Stomach (tissue), 4 donors: ENCODE measurements at regions not wholly inside any gene's neighbourhood (a gene's known extent, or its start where the extent isn't known, plus 50 kb on each side); places are given as distances from the start of the nearest gene placed in this dataset.

Experiments
- POLR2AphosphoS5 ChIP-seq, 3 donors: sonication (generic); formaldehyde crosslinking; IDR thresholded peaks; one replicate each; pipeline ENCODE4 v1.6.1; 2016; ENCODE audit warnings: antibody characterized with exemption in 3 of 3
- TF ChIP-seq, protein P1 (sequence below), 7 experiments: fragments of 450-650 bp in 4 of 7; fragments of 200-600 bp in 3 of 7; sonication (generic) in 3 of 7; IDR thresholded peaks; one replicate each; pipeline ENCODE4 v1.5.1; 2016 to 2019; ENCODE audit warnings: antibody characterized with exemption in 7 of 7, control low read depth in 2 of 7, mild to moderate bottlenecking in 1 of 7

DNA sequence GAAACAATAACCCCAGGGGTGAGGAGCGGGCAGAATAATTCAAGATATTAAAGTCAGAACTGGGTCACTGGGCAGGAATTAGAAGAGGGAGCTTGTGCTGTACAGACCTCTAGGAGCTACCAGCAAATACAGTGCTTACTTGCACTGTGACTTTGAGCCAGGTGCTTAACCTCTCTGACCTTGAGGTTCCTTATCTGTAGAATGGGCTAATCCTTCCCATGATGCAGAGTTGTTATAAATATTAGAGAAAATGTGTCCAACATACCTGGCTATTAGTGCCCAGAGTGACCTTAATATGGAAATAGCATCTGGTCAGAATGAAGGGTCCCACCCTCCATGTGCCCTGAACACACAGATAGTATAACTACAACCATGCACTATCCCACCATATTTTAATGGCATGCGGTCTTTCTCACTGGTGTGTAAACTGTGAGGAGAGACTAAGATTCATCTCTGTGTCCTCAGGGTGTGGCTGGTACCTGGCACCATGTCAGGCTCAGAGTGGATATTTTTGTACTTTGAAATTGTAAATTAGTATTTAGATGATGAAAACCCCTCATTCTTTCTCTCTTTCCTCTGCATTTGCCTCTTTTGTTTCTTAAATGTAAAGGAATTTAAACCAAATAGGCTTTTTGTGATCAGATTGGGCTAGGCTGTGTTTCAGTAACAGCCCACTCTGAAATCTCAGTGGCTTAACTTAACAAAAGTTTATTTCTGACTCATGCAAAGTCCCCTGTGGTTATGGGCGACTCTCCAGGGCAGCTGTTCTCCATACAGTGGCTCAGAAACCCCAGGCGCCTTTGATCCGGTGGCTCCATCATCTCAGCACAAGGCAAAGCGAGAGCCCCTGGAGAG is 60.0 kb upstream of the ROR1 start:
- TF ChIP-seq, protein P1, sequence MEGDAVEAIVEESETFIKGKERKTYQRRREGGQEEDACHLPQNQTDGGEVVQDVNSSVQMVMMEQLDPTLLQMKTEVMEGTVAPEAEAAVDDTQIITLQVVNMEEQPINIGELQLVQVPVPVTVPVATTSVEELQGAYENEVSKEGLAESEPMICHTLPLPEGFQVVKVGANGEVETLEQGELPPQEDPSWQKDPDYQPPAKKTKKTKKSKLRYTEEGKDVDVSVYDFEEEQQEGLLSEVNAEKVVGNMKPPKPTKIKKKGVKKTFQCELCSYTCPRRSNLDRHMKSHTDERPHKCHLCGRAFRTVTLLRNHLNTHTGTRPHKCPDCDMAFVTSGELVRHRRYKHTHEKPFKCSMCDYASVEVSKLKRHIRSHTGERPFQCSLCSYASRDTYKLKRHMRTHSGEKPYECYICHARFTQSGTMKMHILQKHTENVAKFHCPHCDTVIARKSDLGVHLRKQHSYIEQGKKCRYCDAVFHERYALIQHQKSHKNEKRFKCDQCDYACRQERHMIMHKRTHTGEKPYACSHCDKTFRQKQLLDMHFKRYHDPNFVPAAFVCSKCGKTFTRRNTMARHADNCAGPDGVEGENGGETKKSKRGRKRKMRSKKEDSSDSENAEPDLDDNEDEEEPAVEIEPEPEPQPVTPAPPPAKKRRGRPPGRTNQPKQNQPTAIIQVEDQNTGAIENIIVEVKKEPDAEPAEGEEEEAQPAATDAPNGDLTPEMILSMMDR (IDR thresholded peaks at IDR 0.05), result no peak
- TF ChIP-seq POLR2AphosphoS5 (IDR thresholded peaks at IDR 0.05), result no peak
